GM13976 (cell line): ENCODE measurements at regions not wholly inside any gene's neighbourhood (a gene's known extent, or its start where the extent isn't known, plus 50 kb on each side); places are given as distances from the start of the nearest gene placed in this dataset.
"Not testable (repeated sequence)": the region's sequence is repeated elsewhere in the genome, so short reads cannot be mapped to it uniquely, and the experiment has no call there.

ENCODE experiments used
- DNase-seq: peaks from one replicate; pipeline ENCODE4 v3.0.0; 2012; ENCODE audit warnings: low spot score
- CTCF ChIP-seq: IDR thresholded peaks from 2 replicates; pipeline ENCODE4 v1.5.1; 2012; ENCODE audit warnings: borderline replicate concordance, mild to moderate bottlenecking; ENCODE audit not compliant: insufficient read depth; ENCODE audit errors: extremely low read depth, missing control alignments, control extremely low read depth
- in situ Hi-C: fragments of 300-500 bp; cut with MboI; formaldehyde crosslinking; loops from one replicate; pipeline ENCODE4 v1.12.0; 2022; ENCODE audit warnings: low sequenced_read_pairs, mixed read lengths, inconsistent platforms; ENCODE audit not compliant: unreplicated experiment

DNA sequence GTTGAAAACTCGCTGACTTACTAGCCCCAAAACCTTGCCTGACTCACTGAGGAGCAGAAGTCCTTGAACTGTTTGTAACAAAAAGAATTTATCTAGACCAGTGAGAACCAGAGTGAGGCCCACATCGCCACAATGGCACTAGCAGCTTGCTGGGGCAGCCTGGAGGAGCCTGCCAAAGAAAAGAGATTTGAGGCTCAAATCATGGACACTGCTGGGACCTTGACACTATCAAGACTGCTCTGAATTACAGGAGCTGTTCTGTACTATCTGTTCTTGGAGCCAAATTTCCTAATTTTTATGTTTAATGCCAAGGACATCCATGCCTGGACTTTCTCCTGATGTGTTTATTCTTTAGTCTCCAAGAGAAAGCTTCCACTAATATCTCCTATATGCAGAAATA lies 82.0 kb upstream of the JCAD start:
- TF ChIP-seq CTCF = no peak
- in situ Hi-C loops = no loop called here

DNA sequence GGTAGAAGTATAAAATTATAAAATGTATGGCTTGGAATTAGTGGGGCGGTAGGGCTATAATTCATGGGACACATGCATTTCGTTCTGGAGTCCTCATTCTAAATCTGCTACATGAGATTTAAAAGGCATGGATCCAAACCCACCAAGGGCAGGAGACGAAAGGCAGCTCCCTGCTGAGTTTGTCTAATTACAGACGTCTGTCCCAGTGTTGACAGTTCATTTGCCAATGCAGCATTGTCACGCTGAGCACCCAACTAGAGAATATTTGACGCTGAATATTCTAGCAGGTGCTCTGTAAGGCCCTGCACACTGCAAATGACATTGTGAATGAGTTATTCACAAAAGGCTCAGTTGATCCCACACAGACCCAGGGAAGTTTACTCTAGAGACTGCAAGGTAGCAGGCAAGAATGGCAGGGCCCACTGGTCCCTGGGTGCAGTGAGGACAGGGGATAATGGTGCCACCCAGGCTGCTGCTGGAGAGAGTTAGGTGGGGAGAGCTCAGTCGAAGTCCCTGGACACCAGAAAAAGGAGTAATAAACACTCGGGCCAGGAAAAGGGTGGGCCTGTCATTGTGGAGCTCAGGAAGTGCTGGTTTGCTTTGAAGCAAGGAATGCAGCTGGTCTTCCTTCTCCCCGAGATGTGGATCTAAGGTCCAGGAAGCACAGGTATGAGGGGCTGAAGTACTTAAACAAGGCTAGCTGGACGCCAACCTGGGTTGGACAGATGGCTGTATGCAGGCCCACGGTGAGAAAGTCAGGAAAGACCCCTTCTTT lies 75.0 kb upstream of the JCAD start:
- DNase-seq = no peak
- TF ChIP-seq CTCF = no peak
- in situ Hi-C loops = no loop called here

More for the DNA sequence above, 82.0 kb upstream of the JCAD start:
- no peak for DNase-seq

GRCh38 chr10:30133198-30133597 lies 73.8 kb upstream of the JCAD start:
- DNase-seq = no peak
- TF ChIP-seq CTCF = no peak
- in situ Hi-C loops = no loop called here

DNA sequence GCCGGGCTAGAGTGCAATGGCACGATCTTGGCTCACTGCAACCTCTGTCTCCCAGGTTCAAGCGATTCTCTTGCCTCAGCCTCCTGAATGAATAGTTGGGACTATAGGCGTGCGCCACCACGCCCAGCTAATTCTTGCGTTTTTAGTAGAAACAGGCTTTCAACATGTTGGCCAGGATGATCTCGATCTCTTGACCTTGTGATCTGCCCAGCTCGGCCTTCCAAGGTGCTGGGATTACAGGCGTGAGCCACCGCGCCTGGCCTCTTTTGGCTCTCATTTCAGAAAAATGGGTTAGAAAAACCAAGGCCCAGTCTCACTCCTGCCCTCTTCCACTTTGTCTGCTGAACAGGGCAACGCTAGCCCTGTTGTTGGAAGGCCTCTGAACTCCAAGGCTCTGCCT lies 72.0 kb upstream of the JCAD start:
- DNase-seq, in situ Hi-C loops: not testable (repeated sequence)

- DNase-seq, in situ Hi-C loops: not testable (repeated sequence)
These were observed 69.9 kb upstream of the JCAD start for GRCh38 chr10:30129326-30129725.

DNA sequence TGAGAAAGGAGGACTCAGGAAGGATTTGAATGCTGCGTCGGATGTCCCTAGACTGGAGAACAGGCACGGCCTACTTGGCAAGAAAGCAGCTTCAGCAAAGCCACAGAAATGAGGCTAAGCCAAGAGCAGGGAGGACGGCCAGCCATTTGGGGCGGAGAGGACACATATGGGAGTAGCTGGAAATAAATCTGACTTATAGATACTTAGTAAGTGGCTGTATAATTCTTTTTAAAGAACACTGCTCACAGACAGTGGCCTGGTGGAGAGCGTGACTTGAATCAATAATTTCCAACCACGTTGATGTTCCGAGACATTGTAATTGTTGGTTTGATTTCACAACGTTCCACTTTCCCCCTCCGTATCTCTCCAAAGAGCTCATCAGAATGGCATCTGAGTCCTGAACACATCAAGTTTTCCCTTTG lies 67.7 kb upstream of the JCAD start:
- DNase-seq = no peak
- in situ Hi-C loops = no loop called here
- TF ChIP-seq CTCF = no peak

DNA sequence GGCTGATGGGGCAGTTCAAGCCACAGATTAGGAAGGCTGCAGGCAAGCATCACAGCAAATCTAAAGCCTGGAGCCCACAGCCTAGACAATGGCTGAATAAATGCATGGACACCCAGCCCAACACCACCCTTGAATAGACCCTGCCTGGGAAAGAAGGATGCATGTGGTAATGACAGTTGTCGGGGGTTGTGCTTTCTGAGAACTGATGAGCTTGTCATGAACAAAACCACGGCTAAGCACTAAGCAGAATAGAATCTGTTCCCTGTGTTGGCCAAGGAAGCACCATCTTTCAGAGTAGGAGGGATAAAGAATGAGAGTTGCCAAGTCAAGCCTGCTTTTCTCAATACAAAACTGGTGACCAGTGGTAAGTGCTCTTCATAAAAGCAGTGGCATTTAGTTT lies 66.1 kb upstream of the JCAD start:
- no peak for DNase-seq
- in situ Hi-C loops = no loop called here
- TF ChIP-seq CTCF = no peak

DNA sequence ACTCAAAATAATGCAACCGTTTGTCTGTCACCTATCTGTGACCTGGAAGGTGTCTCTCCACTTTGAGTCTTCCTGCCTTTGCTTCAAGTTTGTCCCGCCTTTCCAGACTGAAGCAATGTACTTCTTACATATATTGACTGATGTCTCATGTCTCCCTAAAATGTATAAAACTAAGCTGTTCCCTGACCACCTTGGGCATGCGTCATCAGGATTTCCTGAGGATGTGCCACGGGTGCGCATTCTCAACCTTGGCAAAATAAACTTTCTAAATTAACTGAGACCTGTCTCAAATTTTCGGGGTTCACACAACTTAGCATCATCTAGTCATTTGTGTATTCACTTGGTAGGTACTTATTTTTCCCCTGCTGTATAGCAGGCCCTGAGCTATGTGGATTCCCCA lies 65.3 kb upstream of the JCAD start:
- no peak for DNase-seq
- in situ Hi-C loops = no loop called here
- TF ChIP-seq CTCF = no peak
